MM.1S (cell line): ENCODE measurements at regions not wholly inside any gene's neighbourhood (a gene's known extent, or its start where the extent isn't known, plus 50 kb on each side); places are given as distances from the start of the nearest gene placed in this dataset.

ENCODE experiments used
- DNase-seq: peaks from one replicate; pipeline ENCODE4 v3.0.0-alpha.2; 2015
- H2AFZ ChIP-seq: fragments of 300-600 bp; sonication (generic); 2 replicates; pipeline ENCODE4 v1.6.0; 2016; ENCODE audit warnings: antibody characterized with exemption, low read length
- H3F3A ChIP-seq: fragments of 300-600 bp; sonication (generic); 2 replicates; pipeline ENCODE4 v1.6.1; 2016; ENCODE audit warnings: mild to moderate bottlenecking, antibody characterized with exemption, low read length, moderate library complexity, mixed read lengths; ENCODE audit not compliant: insufficient read depth
- H3K27ac ChIP-seq: fragments of 300-600 bp; sonication (generic); 2 replicates; pipeline ENCODE4 v1.5.1; 2016; ENCODE audit warnings: mild to moderate bottlenecking, low read length
- H3K27me3 ChIP-seq: fragments of 300-600 bp; sonication (generic); replicated peaks from 2 replicates; pipeline ENCODE4 v1.6.0; 2016; ENCODE audit warnings: low read length; ENCODE audit not compliant: insufficient read depth
- H3K36me3 ChIP-seq: fragments of 300-600 bp; sonication (generic); replicated peaks from 2 replicates; pipeline ENCODE4 v1.6.1; 2016; ENCODE audit warnings: mild to moderate bottlenecking, low read length, mixed read lengths; ENCODE audit not compliant: insufficient read depth
- H3K4me1 ChIP-seq: fragments of 300-600 bp; sonication (generic); 2 replicates; pipeline ENCODE4 v1.6.1; 2016; ENCODE audit warnings: low read length, mixed read lengths
- H3K4me2 ChIP-seq: fragments of 300-600 bp; sonication (generic); 2 replicates; pipeline ENCODE4 v1.6.0; 2016; ENCODE audit warnings: low read depth, low read length
- H3K4me3 ChIP-seq: fragments of 300-600 bp; sonication (generic); 2 replicates; pipeline ENCODE4 v1.5.1; 2016; ENCODE audit warnings: low read length, mixed read lengths
- H3K79me2 ChIP-seq: fragments of 300-600 bp; sonication (generic); 2 replicates; pipeline ENCODE4 v1.6.1; 2016; ENCODE audit warnings: mixed run types, low read length, mixed read lengths
- H3K9ac ChIP-seq: fragments of 300-600 bp; sonication (generic); 2 replicates; pipeline ENCODE4 v1.6.1; 2016; ENCODE audit warnings: low read length, mixed read lengths
- H3K9me2 ChIP-seq: fragments of 300-600 bp; sonication (generic); replicated peaks from 2 replicates; pipeline ENCODE4 v1.6.1; 2016; ENCODE audit warnings: mild to moderate bottlenecking, low read length, mixed read lengths; ENCODE audit not compliant: insufficient read depth
- H3K9me3 ChIP-seq: fragments of 300-600 bp; sonication (generic); replicated peaks from 2 replicates; pipeline ENCODE4 v1.6.1; 2016; ENCODE audit warnings: mild to moderate bottlenecking, low read length, mixed read lengths; ENCODE audit not compliant: insufficient read depth
- H4K20me1 ChIP-seq: fragments of 300-600 bp; sonication (generic); 2 replicates; pipeline ENCODE4 v1.6.1; 2016; ENCODE audit warnings: mild to moderate bottlenecking, low read length, moderate library complexity, mixed read lengths; ENCODE audit not compliant: insufficient read depth
- EZH2 ChIP-seq: fragments of 300-600 bp; sonication (generic); optimal IDR thresholded peaks from 2 replicates; pipeline ENCODE3; 2017; ENCODE audit warnings: low read depth, mild to moderate bottlenecking, antibody characterized with exemption, low read length, mixed read lengths
- EZH2phosphoT487 ChIP-seq: fragments of 300-600 bp; sonication (generic); IDR thresholded peaks from 2 replicates; pipeline ENCODE4 v1.6.1; 2018; ENCODE audit warnings: antibody characterized with exemption, low read length
- TF ChIP-seq, protein P1 (sequence below): fragments of 300-600 bp; sonication (generic); IDR thresholded peaks from 2 replicates; pipeline ENCODE4 v1.5.1; 2016; ENCODE audit warnings: antibody characterized with exemption, low read length, mixed read lengths

DNA sequence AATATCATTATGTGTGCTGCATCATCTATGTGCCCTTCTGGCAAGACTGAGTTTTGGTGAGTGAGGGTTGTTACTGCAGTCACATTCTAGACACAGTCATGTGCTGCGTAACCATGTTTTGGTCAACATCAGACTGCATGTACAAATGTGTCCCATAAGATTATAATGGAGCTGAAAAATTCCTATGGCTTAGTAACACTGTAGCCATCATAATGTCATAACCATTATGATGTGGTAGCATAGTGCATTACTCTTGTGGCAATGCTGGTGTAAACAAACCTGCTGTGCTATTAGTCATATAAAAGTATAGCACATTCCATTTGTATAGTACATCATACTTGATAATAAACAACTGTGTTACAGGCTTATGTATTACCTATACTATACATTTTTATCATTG lies 198.1 kb upstream of the NUDT6 start:
- H4K20me1 ChIP-seq = no peaks in the 10 kb centered on the region
- no peaks in the 10 kb centered on the region for H3K79me2 ChIP-seq
- H3K4me3 ChIP-seq = no peak overlapping the region
- no peaks in the 10 kb centered on the region for H3K27me3 ChIP-seq
- no peak overlapping the region for H3K9ac ChIP-seq
- no peaks in the 10 kb centered on the region for H3F3A ChIP-seq
- no peaks in the 10 kb centered on the region for H3K36me3 ChIP-seq
- H3K9me3 ChIP-seq = no peaks in the 10 kb centered on the region
- H3K4me2 ChIP-seq = no peak overlapping the region
- H3K9me2 ChIP-seq = no peaks in the 10 kb centered on the region
- no peak overlapping the region for H2AFZ ChIP-seq
- TF ChIP-seq, protein P1, sequence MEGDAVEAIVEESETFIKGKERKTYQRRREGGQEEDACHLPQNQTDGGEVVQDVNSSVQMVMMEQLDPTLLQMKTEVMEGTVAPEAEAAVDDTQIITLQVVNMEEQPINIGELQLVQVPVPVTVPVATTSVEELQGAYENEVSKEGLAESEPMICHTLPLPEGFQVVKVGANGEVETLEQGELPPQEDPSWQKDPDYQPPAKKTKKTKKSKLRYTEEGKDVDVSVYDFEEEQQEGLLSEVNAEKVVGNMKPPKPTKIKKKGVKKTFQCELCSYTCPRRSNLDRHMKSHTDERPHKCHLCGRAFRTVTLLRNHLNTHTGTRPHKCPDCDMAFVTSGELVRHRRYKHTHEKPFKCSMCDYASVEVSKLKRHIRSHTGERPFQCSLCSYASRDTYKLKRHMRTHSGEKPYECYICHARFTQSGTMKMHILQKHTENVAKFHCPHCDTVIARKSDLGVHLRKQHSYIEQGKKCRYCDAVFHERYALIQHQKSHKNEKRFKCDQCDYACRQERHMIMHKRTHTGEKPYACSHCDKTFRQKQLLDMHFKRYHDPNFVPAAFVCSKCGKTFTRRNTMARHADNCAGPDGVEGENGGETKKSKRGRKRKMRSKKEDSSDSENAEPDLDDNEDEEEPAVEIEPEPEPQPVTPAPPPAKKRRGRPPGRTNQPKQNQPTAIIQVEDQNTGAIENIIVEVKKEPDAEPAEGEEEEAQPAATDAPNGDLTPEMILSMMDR = no peak
- no peak for TF ChIP-seq EZH2
- no peak for TF ChIP-seq EZH2phosphoT487
- no peak for DNase-seq
- no peaks in the 10 kb centered on the region for H3K4me1 ChIP-seq
- no peak overlapping the region for H3K27ac ChIP-seq

DNA sequence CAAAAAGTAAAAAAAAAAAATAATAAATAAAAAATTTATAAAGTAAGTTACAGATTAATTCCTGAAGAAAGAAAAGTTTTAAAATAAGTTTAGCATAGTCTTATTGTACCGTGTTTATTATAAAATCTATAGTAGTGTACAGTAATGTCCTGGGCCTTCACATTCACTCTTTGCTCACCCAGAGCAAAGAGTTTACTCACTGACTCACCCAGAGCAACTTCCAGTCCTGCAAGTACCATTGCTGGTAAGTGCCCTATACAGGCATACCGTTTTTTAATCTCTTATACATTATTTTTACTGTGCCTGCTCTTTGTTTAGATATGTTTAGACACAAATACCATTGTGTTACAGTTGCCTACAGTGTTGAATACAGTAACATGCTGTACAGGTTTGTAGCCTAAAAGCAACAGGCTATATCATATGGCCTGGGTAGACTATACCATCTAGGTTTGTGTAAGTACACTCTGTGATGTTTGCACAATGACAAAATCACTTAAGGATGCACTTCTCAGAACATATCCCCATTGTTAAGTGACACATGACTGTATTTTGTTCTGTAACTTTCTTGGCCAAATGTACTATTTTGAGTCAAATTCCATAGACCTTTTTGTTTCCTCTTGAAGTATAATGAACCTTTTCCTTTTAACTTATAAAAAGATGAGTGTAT lies 199.0 kb upstream of the NUDT6 start:
- Histone ChIP-seq H3K9me2 (no peaks in the 10 kb centered on the region), H3K4me2 (no peak overlapping the region), H3K79me2 (no peaks in the 10 kb centered on the region), H2AFZ (no peak overlapping the region), H3K27me3 (no peaks in the 10 kb centered on the region), H3K9me3 (no peaks in the 10 kb centered on the region), H3K27ac (no peak overlapping the region), H3K36me3 (no peaks in the 10 kb centered on the region), H4K20me1 (no peaks in the 10 kb centered on the region), H3K9ac (no peak overlapping the region), H3F3A (no peaks in the 10 kb centered on the region), H3K4me3 (no peak overlapping the region), H3K4me1 (no peaks in the 10 kb centered on the region)
- no peak for DNase-seq
- TF ChIP-seq, protein P1 = no peak
- TF ChIP-seq EZH2phosphoT487 (no peak), EZH2 (no peak)

DNA sequence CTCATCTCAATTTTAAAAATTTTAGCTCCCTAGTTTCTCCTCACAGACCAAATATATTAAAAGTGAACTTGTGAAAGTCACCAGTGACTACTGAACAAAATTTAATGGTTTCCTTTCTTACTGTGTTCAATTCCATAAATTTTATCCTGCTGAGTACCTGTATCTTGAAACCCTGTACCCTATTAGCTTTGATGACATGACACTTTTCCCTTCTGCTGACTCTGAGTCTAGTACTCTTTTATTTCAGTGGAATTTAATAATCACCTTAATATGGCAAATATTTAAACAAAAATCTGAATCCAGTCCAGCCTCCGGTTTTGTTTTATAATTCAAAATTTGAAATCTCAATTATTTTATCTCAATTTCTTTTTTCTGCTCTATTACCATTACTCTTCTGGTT lies 203.1 kb upstream of the NUDT6 start:
- Histone ChIP-seq H3K9me3 (no peaks in the 10 kb centered on the region), H3K4me1 (peaks cover 5% of the 10 kb centered on the region), H3K79me2 (no peaks in the 10 kb centered on the region), H3K4me2 (no peak overlapping the region), H3K27ac (no peak overlapping the region), H2AFZ (no peak overlapping the region), H3K36me3 (no peaks in the 10 kb centered on the region), H4K20me1 (no peaks in the 10 kb centered on the region), H3K27me3 (no peaks in the 10 kb centered on the region), H3K9ac (no peak overlapping the region), H3K4me3 (no peak overlapping the region), H3F3A (no peaks in the 10 kb centered on the region), H3K9me2 (no peaks in the 10 kb centered on the region)
- TF ChIP-seq, protein P1 = no peak
- TF ChIP-seq EZH2phosphoT487 = no peak
- no peak for TF ChIP-seq EZH2
- no peak for DNase-seq
